ENCODE measurements at regions not wholly inside any gene's neighbourhood (a gene's known extent, or its start where the extent isn't known, plus 50 kb on each side); places are given as distances from the start of the nearest gene placed in this dataset.
"Not testable (repeated sequence)": the region's sequence is repeated elsewhere in the genome, so short reads cannot be mapped to it uniquely, and the experiment has no call there.

DNA sequence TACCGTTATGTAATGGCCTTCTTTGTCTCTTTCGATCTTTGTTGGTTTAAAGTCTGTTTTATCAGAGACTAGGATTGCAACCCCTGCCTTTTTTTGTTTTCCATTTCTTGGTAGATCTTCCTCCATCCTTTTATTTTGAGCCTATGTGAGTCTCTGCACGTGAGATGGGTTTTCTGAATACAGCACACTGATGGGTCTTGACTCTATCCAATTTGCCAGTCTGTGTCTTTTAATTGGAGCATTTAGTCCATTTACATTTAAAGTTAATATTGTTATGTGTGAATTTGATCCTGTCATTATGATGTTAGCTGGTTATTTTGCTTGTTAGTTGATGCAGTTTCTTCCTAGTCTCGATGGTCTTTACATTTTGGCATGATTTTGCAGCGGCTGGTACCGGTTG, 69.9 kb downstream of the ADCYAP1 start:
- H3K9me3 ChIP-seq (ENCODE audit: control extremely low read depth in 1 of 5, control insufficient read depth in 4 of 5, insufficient read depth in 2 of 5, low read depth in 1 of 5, low read length in 4 of 5); DNase-seq; CTCF ChIA-PET; H3K27ac ChIP-seq (ENCODE audit: insufficient read depth in 1 of 2, low read depth in 1 of 2, low read length in 2 of 2, poor library complexity in 1 of 2, severe bottlenecking in 2 of 2); POLR2A ChIA-PET; H3K4me3 ChIP-seq (ENCODE audit: control insufficient read depth in 1 of 7, extremely low read depth in 1 of 7, insufficient read depth in 4 of 7, low read depth in 2 of 7, low read length in 6 of 7); H3K4me1 ChIP-seq (ENCODE audit: control extremely low read depth in 1 of 4, control insufficient read depth in 4 of 4, insufficient read depth in 4 of 4, low read length in 3 of 4); H3K27me3 ChIP-seq (replicated peaks in 2 of 5; ENCODE audit: control insufficient read depth in 4 of 5, insufficient read depth in 5 of 5, low read length in 4 of 5); H3K36me3 ChIP-seq (ENCODE audit: control insufficient read depth in 4 of 4, insufficient read depth in 4 of 4, low read length in 3 of 4): not testable (repeated sequence)
- WGBS (ENCODE audit: insufficient coverage): no CpG with 5 or more reads among the region's 6 CpGs

DNA sequence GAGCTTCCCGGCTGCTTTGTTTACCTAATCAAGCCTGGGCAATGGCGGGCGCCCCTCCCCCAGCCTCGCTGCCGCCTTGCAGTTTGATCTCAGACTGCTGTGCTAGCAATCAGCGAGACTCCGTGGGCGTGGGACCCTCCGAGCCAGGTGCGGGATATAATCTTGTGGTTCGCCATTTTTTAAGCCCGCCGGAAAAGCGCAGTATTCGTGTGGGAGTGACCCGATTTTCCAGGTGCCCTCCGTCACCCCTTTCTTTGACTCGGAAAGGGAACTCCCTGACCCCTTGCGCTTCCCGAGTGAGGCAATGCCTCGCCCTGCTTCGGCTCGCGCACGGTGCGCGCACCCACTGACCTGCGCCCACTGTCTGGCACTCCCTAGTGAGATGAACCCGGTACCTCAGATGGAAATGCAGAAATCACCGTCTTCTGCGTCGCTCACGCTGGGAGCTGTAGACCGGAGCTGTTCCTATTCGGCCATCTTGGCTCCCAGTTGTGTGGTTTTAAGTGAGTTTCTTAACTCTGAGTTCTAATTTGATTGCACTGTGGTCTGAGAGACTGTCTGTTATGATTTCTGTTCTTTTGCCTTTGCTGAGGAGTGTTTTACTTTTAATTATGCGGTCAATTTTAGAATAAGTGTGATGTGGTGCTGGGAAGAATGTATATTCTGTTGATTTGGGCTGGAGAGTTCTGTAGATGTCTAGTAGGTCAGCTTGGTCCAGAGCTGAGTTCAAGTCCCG, 71.9 kb downstream of the ADCYAP1 start:
- CTCF ChIA-PET, POLR2A ChIA-PET: not testable (repeated sequence)

DNA sequence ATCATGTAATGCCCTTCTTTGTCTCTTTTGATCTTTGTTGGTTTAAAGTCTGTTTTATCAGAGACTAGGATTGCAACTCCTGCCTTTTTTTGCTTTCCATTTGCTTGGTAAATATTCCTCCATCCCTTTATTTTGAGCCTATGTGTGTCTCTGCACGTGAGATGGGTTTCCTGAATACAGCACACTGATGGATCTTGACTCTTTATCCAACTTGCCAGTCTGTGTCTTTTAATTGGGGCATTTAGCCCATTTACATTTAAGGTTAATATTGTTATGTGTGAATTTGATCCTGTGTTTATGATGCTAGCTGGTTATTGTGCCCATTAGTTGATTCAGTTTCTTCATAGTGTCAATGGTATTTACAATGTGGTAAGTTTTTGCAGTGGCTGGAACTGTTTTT, 72.7 kb downstream of the ADCYAP1 start:
- POLR2A ChIA-PET; DNase-seq; H3K4me1 ChIP-seq (ENCODE audit: control extremely low read depth in 1 of 4, control insufficient read depth in 4 of 4, insufficient read depth in 4 of 4, low read length in 3 of 4); H3K4me3 ChIP-seq (ENCODE audit: control insufficient read depth in 1 of 7, extremely low read depth in 1 of 7, insufficient read depth in 4 of 7, low read depth in 2 of 7, low read length in 6 of 7); H3K36me3 ChIP-seq (ENCODE audit: control insufficient read depth in 4 of 4, insufficient read depth in 4 of 4, low read length in 3 of 4); H3K27ac ChIP-seq (ENCODE audit: insufficient read depth in 1 of 2, low read depth in 1 of 2, low read length in 2 of 2, poor library complexity in 1 of 2, severe bottlenecking in 2 of 2); H3K27me3 ChIP-seq (replicated peaks in 2 of 5; ENCODE audit: control insufficient read depth in 4 of 5, insufficient read depth in 5 of 5, low read length in 4 of 5); H3K9me3 ChIP-seq (ENCODE audit: control extremely low read depth in 1 of 5, control insufficient read depth in 4 of 5, insufficient read depth in 2 of 5, low read depth in 1 of 5, low read length in 4 of 5); CTCF ChIA-PET: not testable (repeated sequence)
- no CpG with 5 or more reads among the region's 1 CpG for WGBS (ENCODE audit: insufficient coverage)

More for the DNA sequence above, 71.9 kb downstream of the ADCYAP1 start:
- 89% methylated on average over 1 of the region's 37 CpGs for WGBS (ENCODE audit: insufficient coverage)
- H3K27me3 ChIP-seq (replicated peaks in 2 of 5; ENCODE audit: control insufficient read depth in 4 of 5, insufficient read depth in 5 of 5, low read length in 4 of 5); H3K4me3 ChIP-seq (ENCODE audit: control insufficient read depth in 1 of 7, extremely low read depth in 1 of 7, insufficient read depth in 4 of 7, low read depth in 2 of 7, low read length in 6 of 7); H3K9me3 ChIP-seq (ENCODE audit: control extremely low read depth in 1 of 5, control insufficient read depth in 4 of 5, insufficient read depth in 2 of 5, low read depth in 1 of 5, low read length in 4 of 5); H3K36me3 ChIP-seq (ENCODE audit: control insufficient read depth in 4 of 4, insufficient read depth in 4 of 4, low read length in 3 of 4); H3K4me1 ChIP-seq (ENCODE audit: control extremely low read depth in 1 of 4, control insufficient read depth in 4 of 4, insufficient read depth in 4 of 4, low read length in 3 of 4); DNase-seq; H3K27ac ChIP-seq (ENCODE audit: insufficient read depth in 1 of 2, low read depth in 1 of 2, low read length in 2 of 2, poor library complexity in 1 of 2, severe bottlenecking in 2 of 2): not testable (repeated sequence)

DNA sequence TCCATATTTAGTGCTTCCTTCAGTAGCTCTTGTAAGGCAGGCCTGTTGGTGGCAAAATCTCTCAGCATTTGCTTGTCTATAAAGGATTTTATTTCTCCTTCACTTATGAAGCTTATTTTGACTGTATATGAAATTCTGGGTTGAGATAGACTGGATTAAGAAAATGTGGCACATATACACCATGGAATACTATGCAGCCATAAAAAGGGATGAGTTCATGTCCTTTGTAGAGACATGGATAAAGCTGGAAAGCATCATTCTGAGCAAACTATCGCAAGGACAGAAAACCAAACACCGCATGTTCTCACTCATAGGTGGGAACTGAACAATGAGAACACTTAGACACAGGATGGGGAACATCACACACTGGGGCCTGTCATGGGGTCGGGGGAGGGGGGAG, 73.1 kb downstream of the ADCYAP1 start:
- H3K9me3 ChIP-seq (ENCODE audit: control extremely low read depth in 1 of 5, control insufficient read depth in 4 of 5, insufficient read depth in 2 of 5, low read depth in 1 of 5, low read length in 4 of 5); CTCF ChIA-PET; H3K27me3 ChIP-seq (replicated peaks in 2 of 5; ENCODE audit: control insufficient read depth in 4 of 5, insufficient read depth in 5 of 5, low read length in 4 of 5); H3K4me1 ChIP-seq (ENCODE audit: control extremely low read depth in 1 of 4, control insufficient read depth in 4 of 4, insufficient read depth in 4 of 4, low read length in 3 of 4); DNase-seq; H3K27ac ChIP-seq (ENCODE audit: insufficient read depth in 1 of 2, low read depth in 1 of 2, low read length in 2 of 2, poor library complexity in 1 of 2, severe bottlenecking in 2 of 2); H3K4me3 ChIP-seq (ENCODE audit: control insufficient read depth in 1 of 7, extremely low read depth in 1 of 7, insufficient read depth in 4 of 7, low read depth in 2 of 7, low read length in 6 of 7); POLR2A ChIA-PET; H3K36me3 ChIP-seq (ENCODE audit: control insufficient read depth in 4 of 4, insufficient read depth in 4 of 4, low read length in 3 of 4): not testable (repeated sequence)
- 100% methylated on average over 1 of the region's 3 CpGs for WGBS (ENCODE audit: insufficient coverage)

DNA sequence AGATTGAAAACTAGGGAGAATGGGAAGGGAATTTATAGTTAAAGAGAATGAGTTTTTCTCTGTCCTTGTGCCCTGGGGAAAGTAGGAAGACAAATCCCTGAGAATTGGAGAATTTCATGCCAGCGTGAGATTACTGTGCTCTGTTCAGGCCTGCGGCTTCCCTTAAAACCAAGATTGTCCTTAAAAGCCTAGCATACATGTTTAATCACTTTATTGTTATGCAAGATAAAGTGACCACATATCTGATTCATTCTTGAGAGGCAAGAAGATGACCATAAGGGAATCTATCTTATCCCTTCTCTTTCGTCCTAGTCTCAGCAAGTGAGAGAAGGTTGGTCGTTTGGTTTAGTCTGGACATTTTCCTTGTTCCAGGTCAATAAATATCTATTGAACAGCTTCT, 75.9 kb downstream of the ADCYAP1 start:
- Histone ChIP-seq H3K27me3 (replicated peaks in 2 of 5; ENCODE audit: control insufficient read depth in 4 of 5, insufficient read depth in 5 of 5, low read length in 4 of 5) (no peaks in the 10 kb centered on the region), H3K4me3 (ENCODE audit: control insufficient read depth in 1 of 7, extremely low read depth in 1 of 7, insufficient read depth in 4 of 7, low read depth in 2 of 7, low read length in 6 of 7) (no peak overlapping the region), H3K4me1 (ENCODE audit: control extremely low read depth in 1 of 4, control insufficient read depth in 4 of 4, insufficient read depth in 4 of 4, low read length in 3 of 4) (no peaks in the 10 kb centered on the region), H3K27ac (ENCODE audit: insufficient read depth in 1 of 2, low read depth in 1 of 2, low read length in 2 of 2, poor library complexity in 1 of 2, severe bottlenecking in 2 of 2) (no peak overlapping the region), H3K36me3 (ENCODE audit: control insufficient read depth in 4 of 4, insufficient read depth in 4 of 4, low read length in 3 of 4) (no peaks in the 10 kb centered on the region), H3K9me3 (ENCODE audit: control extremely low read depth in 1 of 5, control insufficient read depth in 4 of 5, insufficient read depth in 2 of 5, low read depth in 1 of 5, low read length in 4 of 5) (peaks cover 0 to 5% (median 0%) of the 10 kb centered on the region in 5 experiments)
- no peak for DNase-seq
- WGBS (ENCODE audit: insufficient coverage): 96% methylated on average over 3 of the region's 4 CpGs
- ChIA-PET CTCF (no interaction called here), POLR2A (no interaction called here)

DNA sequence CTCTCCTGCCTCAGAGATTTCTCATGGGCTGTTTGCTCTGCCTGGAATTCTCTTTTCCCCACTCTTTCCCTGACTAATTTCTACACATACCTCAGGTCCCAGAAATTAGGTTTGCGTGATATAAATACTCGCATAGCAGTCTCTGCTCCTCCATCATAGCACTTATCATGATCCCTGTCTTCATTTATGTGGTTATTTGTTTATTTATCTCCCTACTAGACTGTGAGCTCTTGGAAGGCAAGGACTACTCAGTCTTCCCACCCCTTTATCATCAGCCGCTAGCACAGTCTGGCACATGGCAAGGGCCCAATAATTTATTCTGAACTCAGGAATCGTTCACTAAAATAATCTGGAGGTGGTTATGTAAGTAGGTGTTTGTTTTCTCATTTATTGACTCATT, 79.3 kb downstream of the ADCYAP1 start:
- H3K9me3 ChIP-seq (ENCODE audit: control extremely low read depth in 1 of 5, control insufficient read depth in 4 of 5, insufficient read depth in 2 of 5, low read depth in 1 of 5, low read length in 4 of 5): peaks cover 0 to 5% (median 0%) of the 10 kb centered on the region in 5 experiments
- ChIA-PET POLR2A (no interaction called here), CTCF (no interaction called here)
- DNase-seq: no peak
- H3K27ac ChIP-seq (ENCODE audit: insufficient read depth in 1 of 2, low read depth in 1 of 2, low read length in 2 of 2, poor library complexity in 1 of 2, severe bottlenecking in 2 of 2): no peak overlapping the region
- no peaks in the 10 kb centered on the region for H3K27me3 ChIP-seq (replicated peaks in 2 of 5; ENCODE audit: control insufficient read depth in 4 of 5, insufficient read depth in 5 of 5, low read length in 4 of 5)
- no peak overlapping the region for H3K4me3 ChIP-seq (ENCODE audit: control insufficient read depth in 1 of 7, extremely low read depth in 1 of 7, insufficient read depth in 4 of 7, low read depth in 2 of 7, low read length in 6 of 7)
- H3K36me3 ChIP-seq (ENCODE audit: control insufficient read depth in 4 of 4, insufficient read depth in 4 of 4, low read length in 3 of 4): no peaks in the 10 kb centered on the region
- H3K4me1 ChIP-seq (ENCODE audit: control extremely low read depth in 1 of 4, control insufficient read depth in 4 of 4, insufficient read depth in 4 of 4, low read length in 3 of 4): peaks cover 0 to 3% (median 0%) of the 10 kb centered on the region in 4 experiments
- WGBS (ENCODE audit: insufficient coverage): no CpG with 5 or more reads among the region's 4 CpGs

DNA sequence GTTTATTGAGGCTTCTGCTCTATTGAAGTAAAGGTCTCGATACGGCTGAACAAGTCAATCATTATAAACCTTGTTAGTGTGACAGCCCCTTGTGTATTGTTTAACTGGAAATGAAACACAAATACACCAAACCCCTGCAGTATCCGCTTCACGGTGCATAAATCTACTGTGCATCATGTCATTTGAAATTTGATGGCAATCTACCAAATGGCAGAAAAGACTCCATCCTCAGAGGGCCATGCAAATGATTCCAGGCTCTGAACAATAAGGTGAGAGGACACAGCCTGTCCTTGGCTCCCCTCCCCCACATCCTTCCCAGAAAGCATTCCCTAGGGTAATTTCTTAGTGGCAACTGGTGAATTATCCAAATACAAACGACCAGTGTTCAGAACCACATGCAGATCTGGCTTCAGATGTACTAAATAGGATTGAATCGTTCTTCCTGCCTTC, 80.6 kb downstream of the ADCYAP1 start:
- Histone ChIP-seq H3K27ac (ENCODE audit: insufficient read depth in 1 of 2, low read depth in 1 of 2, low read length in 2 of 2, poor library complexity in 1 of 2, severe bottlenecking in 2 of 2) (no peak overlapping the region), H3K4me3 (ENCODE audit: control insufficient read depth in 1 of 7, extremely low read depth in 1 of 7, insufficient read depth in 4 of 7, low read depth in 2 of 7, low read length in 6 of 7) (no peak overlapping the region), H3K4me1 (ENCODE audit: control extremely low read depth in 1 of 4, control insufficient read depth in 4 of 4, insufficient read depth in 4 of 4, low read length in 3 of 4) (peaks cover 0 to 3% (median 2%) of the 10 kb centered on the region in 4 experiments), H3K9me3 (ENCODE audit: control extremely low read depth in 1 of 5, control insufficient read depth in 4 of 5, insufficient read depth in 2 of 5, low read depth in 1 of 5, low read length in 4 of 5) (peaks cover 0 to 2% (median 0%) of the 10 kb centered on the region in 5 experiments), H3K27me3 (replicated peaks in 2 of 5; ENCODE audit: control insufficient read depth in 4 of 5, insufficient read depth in 5 of 5, low read length in 4 of 5) (no peaks in the 10 kb centered on the region), H3K36me3 (ENCODE audit: control insufficient read depth in 4 of 4, insufficient read depth in 4 of 4, low read length in 3 of 4) (no peaks in the 10 kb centered on the region)
- ChIA-PET CTCF (no interaction called here), POLR2A (no interaction called here)
- no peak for DNase-seq
- WGBS (ENCODE audit: insufficient coverage): 61% methylated on average over 5 of the region's 6 CpGs
